ENCODE measurements at regions not wholly inside any gene's neighbourhood (a gene's known extent, or its start where the extent isn't known, plus 50 kb on each side); places are given as distances from the start of the nearest gene placed in this dataset.

DNA sequence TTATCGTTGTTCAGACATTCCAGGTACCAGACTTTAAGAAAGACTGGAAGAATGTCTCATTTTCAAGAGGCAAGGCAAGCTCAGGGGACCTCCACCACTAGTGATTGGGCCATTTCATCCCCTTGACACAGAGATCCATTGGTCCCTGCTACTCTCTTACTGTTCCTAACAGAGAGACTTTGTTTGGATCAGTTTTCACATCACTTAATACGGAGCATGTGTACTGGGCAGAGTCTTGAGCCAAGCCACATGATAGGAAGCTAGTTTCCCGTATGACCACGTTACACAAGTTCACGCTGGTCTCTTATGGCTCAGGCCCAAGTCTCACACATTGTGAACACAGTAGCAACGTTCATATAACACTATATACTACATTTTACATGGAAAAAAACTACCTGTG lies 269.9 kb downstream of the BAMBI start:
- H3K36me3 ChIP-seq: no peaks in the 10 kb centered on the region
- intact Hi-C loops (cut with DNase I; ENCODE audit: low total_unique reads): no loop called here
- no peak for TF ChIP-seq POLR2A (IDR thresholded peaks at IDR 0.05)
- no peak for TF ChIP-seq EP300 (IDR thresholded peaks at IDR 0.05)
- TF ChIP-seq, protein P1, sequence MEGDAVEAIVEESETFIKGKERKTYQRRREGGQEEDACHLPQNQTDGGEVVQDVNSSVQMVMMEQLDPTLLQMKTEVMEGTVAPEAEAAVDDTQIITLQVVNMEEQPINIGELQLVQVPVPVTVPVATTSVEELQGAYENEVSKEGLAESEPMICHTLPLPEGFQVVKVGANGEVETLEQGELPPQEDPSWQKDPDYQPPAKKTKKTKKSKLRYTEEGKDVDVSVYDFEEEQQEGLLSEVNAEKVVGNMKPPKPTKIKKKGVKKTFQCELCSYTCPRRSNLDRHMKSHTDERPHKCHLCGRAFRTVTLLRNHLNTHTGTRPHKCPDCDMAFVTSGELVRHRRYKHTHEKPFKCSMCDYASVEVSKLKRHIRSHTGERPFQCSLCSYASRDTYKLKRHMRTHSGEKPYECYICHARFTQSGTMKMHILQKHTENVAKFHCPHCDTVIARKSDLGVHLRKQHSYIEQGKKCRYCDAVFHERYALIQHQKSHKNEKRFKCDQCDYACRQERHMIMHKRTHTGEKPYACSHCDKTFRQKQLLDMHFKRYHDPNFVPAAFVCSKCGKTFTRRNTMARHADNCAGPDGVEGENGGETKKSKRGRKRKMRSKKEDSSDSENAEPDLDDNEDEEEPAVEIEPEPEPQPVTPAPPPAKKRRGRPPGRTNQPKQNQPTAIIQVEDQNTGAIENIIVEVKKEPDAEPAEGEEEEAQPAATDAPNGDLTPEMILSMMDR (IDR thresholded peaks at IDR 0.05): no peak
- TF ChIP-seq POLR2AphosphoS5 (IDR thresholded peaks at IDR 0.05): no peak
- 59 to 73% (median 63%) methylated on average over 6 of the region's 6 CpGs for WGBS, 5 donors
- H3K9me3 ChIP-seq: peaks cover 0 to 10% (median 0%) of the 10 kb centered on the region in 4 donors
- H3K27ac ChIP-seq: no peak overlapping the region
- H3K4me3 ChIP-seq: no peak overlapping the region
- H3K4me1 ChIP-seq: no peaks in the 10 kb centered on the region
- H3K27me3 ChIP-seq: no peaks in the 10 kb centered on the region
- no peak for DNase-seq

DNA sequence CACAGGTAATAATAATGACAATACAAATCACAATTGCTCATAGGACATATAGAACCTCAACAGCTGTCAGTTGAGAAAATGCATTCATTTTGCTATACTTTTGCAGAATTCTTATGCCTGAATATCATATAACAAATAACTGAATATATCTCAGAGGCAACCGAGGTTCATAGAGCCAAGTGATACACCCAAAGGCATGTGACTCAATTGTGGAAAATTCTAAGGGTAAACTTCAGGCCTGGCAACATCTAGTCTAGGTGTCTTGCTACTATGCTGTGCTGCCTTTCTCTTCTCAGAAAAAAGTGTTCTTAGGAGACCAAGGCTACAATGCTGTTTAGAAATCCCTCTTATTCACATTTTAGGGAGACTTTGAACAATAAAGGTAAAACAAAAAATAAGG lies 270.7 kb downstream of the BAMBI start:
- WGBS, 5 donors: 58 to 83% (median 73%) methylated on average over 1 of the region's 1 CpG
- intact Hi-C loops (cut with DNase I; ENCODE audit: low total_unique reads): no loop called here

DNA sequence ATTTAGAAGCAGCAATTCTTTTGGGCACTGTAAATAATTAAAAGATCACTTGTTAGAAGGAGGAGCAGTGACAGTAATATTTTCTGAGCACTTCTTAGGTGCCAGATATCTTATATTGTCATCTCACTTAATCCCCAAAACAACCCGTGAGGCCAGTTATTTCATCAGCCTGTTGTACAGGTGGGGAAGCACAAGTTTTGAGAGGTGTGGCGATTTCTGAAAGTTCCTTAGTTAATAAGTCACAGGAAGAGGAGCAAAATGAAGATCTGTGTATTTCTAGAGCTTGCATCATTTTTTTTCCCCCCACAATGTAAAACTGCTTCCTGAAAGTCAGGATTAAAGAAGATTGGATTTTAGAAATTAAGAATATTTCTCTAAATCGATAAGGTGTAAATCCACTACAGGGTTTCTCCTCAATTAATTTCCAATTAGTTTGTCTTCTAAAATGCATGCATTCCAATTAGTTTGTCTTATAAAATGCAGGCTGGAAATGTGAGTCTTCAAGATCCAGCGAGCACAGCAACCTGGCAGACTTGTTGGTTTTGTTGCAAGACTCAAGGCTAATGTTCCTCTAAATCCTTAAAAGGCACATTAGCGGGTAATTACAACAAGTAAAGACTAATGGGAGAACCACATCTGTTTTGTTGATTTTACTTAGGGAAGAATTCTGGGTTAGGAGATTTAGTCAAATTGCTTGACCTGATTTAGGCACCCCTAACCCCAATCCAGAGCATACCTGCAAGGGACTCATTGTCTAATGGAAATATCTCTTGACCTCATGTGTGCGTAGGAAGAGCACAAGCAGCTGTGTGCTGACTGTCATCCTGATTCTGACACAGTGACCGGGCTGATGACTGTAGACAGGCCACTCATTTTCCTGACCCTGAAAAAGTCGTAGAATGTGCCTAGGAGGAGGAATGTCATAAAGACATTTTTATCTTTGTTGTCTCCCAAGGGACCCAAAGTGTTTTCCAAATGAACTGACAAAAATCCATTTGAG lies 272.0 kb downstream of the BAMBI start:
- no peaks in the 10 kb centered on the region for H3K36me3 ChIP-seq
- DNase-seq: no peak
- intact Hi-C loops (cut with DNase I; ENCODE audit: low total_unique reads): no loop called here
- H3K9me3 ChIP-seq: peaks cover 0 to 10% (median 0%) of the 10 kb centered on the region in 4 donors
- 83 to 92% (median 85%) methylated on average over 8 of the region's 8 CpGs for WGBS, 5 donors
- TF ChIP-seq, protein P1 (IDR thresholded peaks at IDR 0.05): no peak
- TF ChIP-seq POLR2AphosphoS5 (IDR thresholded peaks at IDR 0.05): no peak
- TF ChIP-seq POLR2A (IDR thresholded peaks at IDR 0.05): no peak
- no peaks in the 10 kb centered on the region for H3K27me3 ChIP-seq
- no peaks in the 10 kb centered on the region for H3K4me1 ChIP-seq
- no peak overlapping the region for H3K27ac ChIP-seq
- no peak overlapping the region for H3K4me3 ChIP-seq

More for the DNA sequence above, 270.7 kb downstream of the BAMBI start:
- DNase-seq: no peak
- Histone ChIP-seq H3K27me3 (no peaks in the 10 kb centered on the region), H3K27ac (no peak overlapping the region), H3K9me3 (peaks cover 0 to 10% (median 0%) of the 10 kb centered on the region in 4 donors), H3K36me3 (no peaks in the 10 kb centered on the region), H3K4me1 (no peaks in the 10 kb centered on the region), H3K4me3 (no peak overlapping the region)
- no peak for TF ChIP-seq POLR2A (IDR thresholded peaks at IDR 0.05)
- TF ChIP-seq, protein P1 (IDR thresholded peaks at IDR 0.05): no peak
- TF ChIP-seq EP300 (IDR thresholded peaks at IDR 0.05): no peak
- no peak for TF ChIP-seq POLR2AphosphoS5 (IDR thresholded peaks at IDR 0.05)

DNA sequence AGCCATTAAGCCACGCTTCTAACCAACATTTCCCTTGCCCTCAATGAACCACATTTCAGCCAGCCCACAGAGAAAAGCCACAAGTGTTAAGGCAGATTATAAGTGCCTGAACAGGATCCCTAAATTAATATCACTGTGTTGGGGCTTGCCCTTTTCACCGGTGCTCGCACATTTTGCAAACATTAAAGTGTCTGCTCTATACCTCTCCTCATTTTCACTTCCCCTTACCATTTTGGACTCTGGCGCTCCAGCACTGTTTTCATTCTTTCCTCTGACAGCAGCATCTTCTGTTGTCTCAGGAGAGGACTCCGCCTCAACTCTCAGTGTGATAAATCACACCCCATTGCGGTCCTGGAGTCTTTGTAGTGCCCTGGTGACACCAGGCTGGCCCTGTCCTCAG lies 274.2 kb downstream of the BAMBI start:
- WGBS, 5 donors: 73 to 88% (median 79%) methylated on average over 6 of the region's 6 CpGs

More for the DNA sequence above, 274.2 kb downstream of the BAMBI start:
- intact Hi-C loops (cut with DNase I; ENCODE audit: low total_unique reads): no loop called here
- no peak for DNase-seq
- Histone ChIP-seq H3K36me3 (no peaks in the 10 kb centered on the region), H3K27me3 (no peaks in the 10 kb centered on the region), H3K4me3 (no peak overlapping the region), H3K4me1 (no peaks in the 10 kb centered on the region), H3K9me3 (no peaks in the 10 kb centered on the region), H3K27ac (no peak overlapping the region)
- TF ChIP-seq, protein P1 (IDR thresholded peaks at IDR 0.05): no peak
- TF ChIP-seq EP300 (IDR thresholded peaks at IDR 0.05): no peak
- no peak for TF ChIP-seq POLR2A (IDR thresholded peaks at IDR 0.05)
- TF ChIP-seq POLR2AphosphoS5 (IDR thresholded peaks at IDR 0.05): no peak

Measured in stomach (tissue), 8 donors.